ENCODE measurements at regions not wholly inside any gene's neighbourhood (a gene's known extent, or its start where the extent isn't known, plus 50 kb on each side); places are given as distances from the start of the nearest gene placed in this dataset.

GRCh38 chr12:115020091-115020490 lies 336.1 kb upstream of the TBX3 start:
- DNase-seq (ENCODE audit: low read depth), result no peak

- no peak for DNase-seq (ENCODE audit: low read depth)
Measured at GRCh38 chr12:115017346-115017745, 333.4 kb upstream of the TBX3 start.

DNA sequence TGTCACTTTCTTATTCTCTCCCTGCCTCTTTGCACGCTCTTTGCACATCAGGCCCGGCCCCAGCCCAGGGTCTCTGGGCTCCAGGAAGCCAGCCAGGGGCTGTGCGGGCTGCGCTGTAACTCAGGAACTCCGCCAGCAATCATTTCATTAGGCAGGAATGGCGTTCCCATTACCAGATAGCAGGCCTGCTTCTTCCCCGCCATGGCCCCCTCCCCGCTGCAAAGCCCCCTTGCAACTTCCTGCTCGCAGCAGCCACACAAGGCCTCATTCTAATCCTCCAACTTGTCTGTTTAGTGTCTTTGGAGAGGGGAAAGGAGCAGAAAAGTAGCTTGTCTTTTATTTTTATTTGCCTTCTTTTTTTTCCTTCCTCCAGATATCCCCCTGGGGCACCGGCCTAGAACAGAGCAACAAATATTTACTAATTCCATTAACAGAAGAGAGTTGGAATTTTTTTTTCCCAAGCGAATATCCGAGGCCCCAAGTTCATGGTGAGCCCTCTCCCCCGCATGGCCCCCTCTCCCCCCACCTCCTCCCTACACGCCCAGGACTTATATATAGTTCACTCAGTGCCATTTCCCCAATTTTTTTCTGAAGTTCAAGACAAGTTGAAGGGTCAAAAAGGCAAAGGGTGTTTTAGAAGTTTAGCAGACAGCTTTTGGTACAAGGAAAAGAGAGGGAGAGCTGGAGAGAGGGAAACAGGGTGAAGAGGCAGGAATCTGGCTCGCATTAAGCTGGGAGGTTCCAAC lies 329.4 kb upstream of the TBX3 start:
- no peak for DNase-seq (ENCODE audit: low read depth)

GRCh38 chr12:115012861-115013235 lies 328.9 kb upstream of the TBX3 start:
- DNase-seq (ENCODE audit: low read depth), result no peak

DNA sequence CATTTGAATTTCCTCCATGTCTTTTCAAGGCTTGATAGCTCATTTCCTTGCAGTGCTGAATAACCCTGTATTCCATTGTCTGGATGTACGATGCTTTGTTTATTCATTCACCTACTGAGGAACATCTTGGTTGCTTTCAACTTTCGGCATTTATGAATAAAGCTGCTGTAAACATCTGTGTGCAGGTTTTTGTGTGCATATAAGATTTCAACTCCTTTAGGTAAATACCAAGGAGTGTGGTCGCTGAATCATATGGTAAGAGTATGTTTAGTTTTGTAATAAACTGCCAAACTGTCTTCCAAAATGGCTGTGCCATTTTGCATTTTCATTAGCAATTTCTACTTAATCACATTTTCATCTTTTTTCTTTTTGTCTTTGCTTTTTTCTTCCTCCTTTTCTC lies 327.7 kb upstream of the TBX3 start:
- no peak for DNase-seq (ENCODE audit: low read depth)

DNA sequence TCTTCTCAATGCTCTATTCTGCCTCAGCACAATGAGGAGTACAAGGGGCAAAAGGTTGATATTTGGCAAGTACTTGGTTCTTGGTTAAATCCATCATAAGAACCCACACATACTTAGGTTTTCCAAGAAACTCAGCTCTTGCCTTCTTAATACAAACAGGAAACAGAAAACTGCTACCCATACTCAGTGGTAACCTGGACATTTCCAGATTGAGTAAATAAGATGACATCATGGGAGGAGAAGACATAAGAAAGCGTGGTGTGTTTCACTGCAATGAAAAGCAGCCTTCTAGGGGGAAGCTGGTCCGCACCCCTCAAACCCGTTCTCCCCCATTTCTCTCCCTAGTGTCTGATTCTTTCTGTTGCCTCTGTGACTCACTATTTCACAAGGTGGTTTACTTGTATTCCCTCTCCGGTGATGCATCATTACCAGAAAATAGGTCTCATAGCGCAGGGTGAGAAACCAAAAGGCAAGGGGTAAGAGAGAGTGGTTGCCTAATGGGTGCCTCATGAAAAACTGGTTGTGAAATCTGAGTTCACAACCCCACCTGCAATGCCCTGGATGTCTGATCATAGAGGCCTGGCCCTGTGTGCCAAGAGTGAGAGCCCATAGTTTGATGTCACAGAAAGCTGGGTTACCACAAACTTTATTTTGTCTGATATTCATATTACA lies 326.5 kb upstream of the TBX3 start:
- DNase-seq (ENCODE audit: low read depth), result no peak

DNA sequence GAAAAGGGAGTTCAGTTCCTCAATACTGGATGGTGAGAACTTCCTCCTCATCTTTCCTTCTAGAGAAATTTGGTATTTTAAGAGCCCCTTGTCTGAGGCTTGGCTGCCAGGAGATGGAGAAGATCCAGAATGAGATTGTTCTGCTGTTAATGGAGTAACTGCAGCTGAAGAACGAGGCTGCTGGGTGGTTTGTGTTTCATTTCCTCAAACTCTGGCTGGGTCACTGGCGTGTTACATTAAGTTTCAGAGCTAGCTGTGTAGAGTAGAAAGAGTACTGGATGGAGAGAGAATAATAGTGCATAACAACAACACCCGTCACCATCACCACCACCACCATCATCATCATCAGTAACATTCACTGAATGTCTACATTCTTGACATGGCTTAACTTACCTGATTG lies 325.0 kb upstream of the TBX3 start:
- no peak for DNase-seq (ENCODE audit: low read depth)

- peak; percentile 20 for DNase-seq (ENCODE audit: low read depth)
Measured at GRCh38 chr12:115004470-115005146, 320.6 kb upstream of the TBX3 start.

- no peak for DNase-seq (ENCODE audit: low read depth)
Measured at GRCh38 chr12:115002434-115002833, 318.5 kb upstream of the TBX3 start.

DNA sequence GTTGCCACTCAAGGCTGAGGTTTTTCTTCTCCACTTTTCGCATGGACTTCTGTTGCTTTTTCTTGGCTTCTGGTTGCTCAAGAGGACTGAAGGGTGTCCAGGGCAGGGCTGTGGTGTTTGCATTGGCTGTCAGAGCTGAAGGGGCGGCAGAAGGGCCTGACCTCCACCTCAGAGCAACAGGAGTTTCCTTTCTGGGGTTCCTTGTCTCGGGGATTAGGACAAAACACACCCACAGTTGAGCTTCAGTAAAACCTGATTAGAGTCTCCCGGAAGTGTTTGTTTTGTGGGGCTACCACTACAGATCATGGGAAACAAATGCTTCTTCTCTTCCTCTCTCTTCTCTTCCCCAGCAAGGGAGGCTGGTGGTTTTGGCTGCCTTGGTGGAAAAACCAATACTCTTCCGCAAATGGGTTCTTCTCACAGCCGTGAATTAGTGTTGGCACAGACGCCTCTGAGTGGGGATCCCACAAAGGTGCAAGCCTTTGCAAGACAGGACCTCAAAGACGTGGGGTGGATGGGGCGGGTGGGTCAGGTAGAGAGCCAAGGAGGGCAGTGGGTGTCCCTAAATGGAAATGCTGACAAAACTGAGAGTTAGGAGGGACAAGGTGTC lies 317.7 kb upstream of the TBX3 start:
- no peak for DNase-seq (ENCODE audit: low read depth)

DNA sequence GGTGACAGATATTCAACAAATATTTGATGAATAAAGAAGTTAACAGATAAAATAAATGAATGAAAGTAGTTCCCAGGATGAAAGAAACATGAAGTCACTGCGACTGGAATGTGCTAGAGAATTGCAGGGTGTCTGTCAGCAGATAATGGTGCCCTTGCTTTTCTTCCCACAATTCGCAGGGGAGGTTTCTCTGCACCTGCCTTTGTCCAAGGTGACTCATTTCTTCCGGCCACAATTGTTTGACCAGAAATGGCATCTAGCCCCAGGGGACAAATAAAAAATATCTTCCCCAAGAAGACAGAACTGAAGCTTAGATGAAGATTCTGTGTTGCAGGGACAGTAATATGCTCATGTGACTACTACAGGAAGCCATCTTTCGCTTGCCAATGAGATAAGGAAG lies 316.1 kb upstream of the TBX3 start:
- DNase-seq (ENCODE audit: low read depth), result peak; percentile 53

DNA sequence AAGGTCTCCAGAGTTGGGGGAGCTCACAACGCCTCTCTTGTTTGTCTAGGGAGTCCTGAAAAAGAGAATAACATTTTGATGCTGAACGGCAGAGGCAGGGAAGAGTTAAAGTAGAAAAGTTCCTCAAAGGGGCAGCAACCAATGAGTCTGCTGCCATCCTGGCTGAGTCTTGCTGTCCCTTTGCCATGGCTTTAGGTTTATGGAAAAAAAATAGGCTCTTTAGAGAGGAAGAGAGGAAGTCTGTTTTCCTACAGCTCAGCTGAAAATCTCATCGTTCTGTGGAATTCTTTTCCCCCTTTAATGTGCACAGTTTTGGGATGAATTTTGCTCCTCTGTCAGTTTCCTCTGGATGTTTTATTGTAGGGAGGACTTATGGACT lies 314.8 kb upstream of the TBX3 start:
- no peak for DNase-seq (ENCODE audit: low read depth)

- no peak for DNase-seq (ENCODE audit: low read depth)
Measured at GRCh38 chr12:114998118-114998749, 314.3 kb upstream of the TBX3 start.

GRCh38 chr12:114996382-114996781 lies 312.4 kb upstream of the TBX3 start:
- no peak for DNase-seq (ENCODE audit: low read depth)

GRCh38 chr12:114995891-114996290 lies 311.9 kb upstream of the TBX3 start:
- DNase-seq (ENCODE audit: low read depth), result peak; percentile 46

DNA sequence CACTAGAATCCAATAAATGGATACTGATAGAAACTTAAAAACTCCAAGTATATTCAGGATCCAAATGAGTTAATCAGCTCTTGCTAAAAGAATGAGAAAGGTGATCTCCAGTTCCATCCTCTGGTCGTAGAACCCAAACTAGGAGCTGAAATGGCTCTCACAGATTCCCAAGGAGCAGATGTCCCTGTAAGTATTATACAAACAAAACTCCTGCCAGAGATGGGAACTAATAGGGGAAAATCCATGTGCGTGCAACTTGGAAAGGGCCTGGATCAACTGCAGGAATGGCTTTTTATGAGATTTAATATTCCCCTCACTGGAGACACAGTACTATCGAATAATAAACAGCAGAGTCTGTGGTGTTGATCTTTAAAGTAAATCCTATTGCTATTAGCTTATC lies 309.2 kb upstream of the TBX3 start:
- peak; percentile 62 for DNase-seq (ENCODE audit: low read depth)

DNA sequence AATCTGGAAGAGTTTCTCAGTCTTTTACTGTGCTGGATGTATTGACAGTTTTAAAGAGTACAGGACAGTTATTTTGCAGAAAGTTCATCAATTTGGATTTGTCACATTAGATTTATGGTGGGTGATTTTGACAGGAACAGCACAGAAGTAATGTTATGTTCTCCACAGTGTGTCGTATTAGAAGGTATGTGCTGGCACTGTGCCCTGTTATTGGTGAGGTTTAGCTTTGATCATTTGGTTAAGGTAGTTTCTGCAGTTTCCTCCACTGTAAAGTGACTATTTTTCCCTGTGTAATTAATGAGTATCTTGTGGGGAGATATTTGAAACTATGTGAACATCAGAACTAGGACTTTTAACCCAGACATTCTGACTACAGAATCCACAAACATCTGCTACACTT lies 308.5 kb upstream of the TBX3 start:
- DNase-seq (ENCODE audit: low read depth), result no peak

- no peak for DNase-seq (ENCODE audit: low read depth)
Measured at GRCh38 chr12:114990381-114990780, 306.4 kb upstream of the TBX3 start.

- no peak for DNase-seq (ENCODE audit: low read depth)
Measured at GRCh38 chr12:114986849-114987248, 302.9 kb upstream of the TBX3 start.

DNA sequence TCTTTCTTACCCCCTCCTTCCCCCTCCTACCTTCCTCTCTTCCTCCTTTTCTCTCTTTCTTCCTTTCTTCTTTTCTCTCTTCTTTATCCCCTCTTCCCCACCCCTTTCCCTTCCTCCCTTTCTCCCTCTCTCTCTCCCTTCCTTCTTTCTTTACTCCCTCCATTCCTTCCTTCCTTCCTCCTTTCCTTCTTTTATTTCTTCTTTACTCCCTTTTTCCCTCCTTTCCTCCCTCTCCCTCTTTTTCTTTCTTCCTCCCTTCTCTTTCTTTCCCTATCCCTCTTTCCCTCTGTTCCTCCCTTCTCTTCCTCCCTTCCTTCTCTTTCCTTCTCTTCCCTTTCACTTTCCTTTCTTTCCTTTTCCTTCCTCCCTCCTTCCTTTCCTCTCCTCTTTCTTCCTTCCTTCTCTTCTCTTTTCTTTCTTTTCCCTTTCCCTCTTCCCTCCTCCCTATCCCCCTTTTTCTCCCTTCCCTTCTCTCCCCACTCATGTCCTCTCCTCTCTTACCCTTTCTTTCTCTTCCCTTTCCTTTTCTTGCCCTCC lies 302.3 kb upstream of the TBX3 start:
- no peak for DNase-seq (ENCODE audit: low read depth)

- peak; percentile 19 for DNase-seq (ENCODE audit: low read depth)
Measured at GRCh38 chr12:114984634-114985061, 300.7 kb upstream of the TBX3 start.

DNA sequence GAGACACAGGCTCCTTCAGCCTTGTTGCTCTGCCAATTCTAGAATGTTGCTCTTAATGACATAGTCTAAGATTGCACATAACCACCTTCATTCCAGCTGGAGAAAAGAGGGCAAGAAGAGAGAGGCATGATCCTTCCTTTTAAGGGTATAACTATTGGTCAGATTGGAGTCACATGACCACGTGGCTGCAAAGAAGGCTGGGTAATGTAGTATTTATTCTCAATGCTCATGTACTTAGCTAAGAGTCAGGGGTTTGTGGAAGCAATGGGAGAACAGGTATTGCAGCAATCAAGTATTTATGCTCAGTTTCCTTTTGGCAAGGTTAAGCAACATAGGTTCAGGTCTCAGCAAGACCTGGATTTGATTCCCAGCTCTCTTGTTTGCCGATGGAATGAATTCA lies 298.8 kb upstream of the TBX3 start:
- peak; percentile 51 for DNase-seq (ENCODE audit: low read depth)

All from EH (cell line).